Chondrocyte (in vitro differentiated cells): ENCODE measurements at regions not wholly inside any gene's neighbourhood (a gene's known extent, or its start where the extent isn't known, plus 50 kb on each side); places are given as distances from the start of the nearest gene placed in this dataset.

Experiments used
- DNase-seq: peaks from one replicate; pipeline ENCODE4 v3.0.0; 2021; ENCODE audit warnings: mixed read lengths, low spot score
- H3K27ac Mint-ChIP-seq: one replicate; pipeline ENCODE4 v1.8.0; 2021; ENCODE audit warnings: mild to moderate bottlenecking, moderate library complexity, mixed read lengths; ENCODE audit not compliant: unreplicated experiment
- H3K27me3 Mint-ChIP-seq: 2 replicates; pipeline ENCODE4 v1.8.0; 2021; ENCODE audit warnings: low read depth, mixed read lengths
- H3K36me3 Mint-ChIP-seq: 2 replicates; pipeline ENCODE4 v1.8.0; 2021; ENCODE audit warnings: low read depth, mixed read lengths
- H3K4me1 Mint-ChIP-seq: 2 replicates; pipeline ENCODE4 v1.8.0; 2021; ENCODE audit warnings: low read depth, mild to moderate bottlenecking, mixed read lengths
- H3K4me3 Mint-ChIP-seq: one replicate; pipeline ENCODE4 v1.8.0; 2021; ENCODE audit warnings: mild to moderate bottlenecking, moderate library complexity, mixed read lengths; ENCODE audit not compliant: unreplicated experiment
- H3K9me3 Mint-ChIP-seq: 2 replicates; pipeline ENCODE4 v1.8.0; 2021; ENCODE audit warnings: low read depth, mixed read lengths
- TF ChIP-seq, protein P1 (sequence below): fragments of 200-600 bp; sonication (generic); IDR thresholded peaks from 2 replicates; pipeline ENCODE4 v1.5.0; 2021; ENCODE audit warnings: antibody characterized with exemption, mild to moderate bottlenecking, moderate library complexity

DNA sequence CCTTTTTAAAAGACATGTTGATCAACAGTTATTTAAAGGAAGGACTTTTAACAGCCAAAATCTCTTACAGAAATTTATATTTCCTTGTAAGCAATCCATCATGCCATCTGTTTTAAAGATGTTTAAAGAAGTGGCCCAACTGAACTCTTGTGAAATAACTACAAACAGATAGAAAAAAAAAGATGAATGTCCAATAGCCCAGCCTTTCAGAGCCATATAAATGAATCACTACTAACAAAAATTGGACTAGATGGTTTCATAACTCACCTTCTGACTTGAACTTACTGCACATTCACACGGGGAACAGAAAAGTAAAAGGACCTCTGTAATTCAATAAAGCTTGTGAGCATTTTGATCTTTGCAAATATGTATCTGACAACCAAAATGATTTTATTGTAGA, 319.0 kb upstream of the CHAC2 start:
- no peaks in the 10 kb centered on the region for H3K9me3 Mint-ChIP-seq
- DNase-seq, result no peak
- H3K4me1 Mint-ChIP-seq, result peaks cover 11% of the 10 kb centered on the region
- TF ChIP-seq, protein P1, sequence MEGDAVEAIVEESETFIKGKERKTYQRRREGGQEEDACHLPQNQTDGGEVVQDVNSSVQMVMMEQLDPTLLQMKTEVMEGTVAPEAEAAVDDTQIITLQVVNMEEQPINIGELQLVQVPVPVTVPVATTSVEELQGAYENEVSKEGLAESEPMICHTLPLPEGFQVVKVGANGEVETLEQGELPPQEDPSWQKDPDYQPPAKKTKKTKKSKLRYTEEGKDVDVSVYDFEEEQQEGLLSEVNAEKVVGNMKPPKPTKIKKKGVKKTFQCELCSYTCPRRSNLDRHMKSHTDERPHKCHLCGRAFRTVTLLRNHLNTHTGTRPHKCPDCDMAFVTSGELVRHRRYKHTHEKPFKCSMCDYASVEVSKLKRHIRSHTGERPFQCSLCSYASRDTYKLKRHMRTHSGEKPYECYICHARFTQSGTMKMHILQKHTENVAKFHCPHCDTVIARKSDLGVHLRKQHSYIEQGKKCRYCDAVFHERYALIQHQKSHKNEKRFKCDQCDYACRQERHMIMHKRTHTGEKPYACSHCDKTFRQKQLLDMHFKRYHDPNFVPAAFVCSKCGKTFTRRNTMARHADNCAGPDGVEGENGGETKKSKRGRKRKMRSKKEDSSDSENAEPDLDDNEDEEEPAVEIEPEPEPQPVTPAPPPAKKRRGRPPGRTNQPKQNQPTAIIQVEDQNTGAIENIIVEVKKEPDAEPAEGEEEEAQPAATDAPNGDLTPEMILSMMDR, result no peak
- no peak overlapping the region for H3K4me3 Mint-ChIP-seq
- H3K27ac Mint-ChIP-seq, result no peak overlapping the region
- peaks cover 33% of the 10 kb centered on the region for H3K27me3 Mint-ChIP-seq
- H3K36me3 Mint-ChIP-seq, result no peaks in the 10 kb centered on the region

DNA sequence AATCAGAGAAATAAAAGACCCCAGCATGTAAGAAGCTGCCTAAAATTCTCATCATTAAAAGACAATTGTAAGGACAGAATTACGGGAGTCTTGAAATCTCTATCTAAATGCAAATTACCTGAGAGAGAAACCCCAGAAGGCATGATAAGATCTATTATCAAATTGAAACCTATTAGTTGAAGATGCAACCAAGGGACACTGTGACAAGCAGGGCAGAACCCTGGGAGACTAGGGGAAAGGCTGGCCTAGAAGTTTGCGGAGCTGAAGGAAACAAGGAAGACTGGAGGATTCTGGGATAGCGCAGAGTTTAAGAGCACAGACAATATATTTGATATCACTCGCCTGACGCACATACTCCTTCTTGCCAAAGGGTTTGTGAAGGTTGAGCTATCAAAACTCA, 319.5 kb upstream of the CHAC2 start:
- peaks cover 33% of the 10 kb centered on the region for H3K27me3 Mint-ChIP-seq
- no peaks in the 10 kb centered on the region for H3K9me3 Mint-ChIP-seq
- no peak for DNase-seq
- no peak overlapping the region for H3K27ac Mint-ChIP-seq
- no peak overlapping the region for H3K4me3 Mint-ChIP-seq
- peaks cover 6% of the 10 kb centered on the region for H3K4me1 Mint-ChIP-seq
- no peaks in the 10 kb centered on the region for H3K36me3 Mint-ChIP-seq
- TF ChIP-seq, protein P1, result no peak

- Mint-ChIP-seq H3K36me3 (no peaks in the 10 kb centered on the region), H3K27ac (no peak overlapping the region), H3K27me3 (peaks cover 34% of the 10 kb centered on the region), H3K4me1 (no peaks in the 10 kb centered on the region), H3K9me3 (no peaks in the 10 kb centered on the region), H3K4me3 (no peak overlapping the region)
- no peak for DNase-seq
- TF ChIP-seq, protein P1, result no peak
These were observed 322.1 kb upstream of the CHAC2 start for GRCh38 chr2:53445383-53446070.

GRCh38 chr2:53442783-53443182, 324.8 kb upstream of the CHAC2 start:
- Mint-ChIP-seq H3K36me3 (no peaks in the 10 kb centered on the region), H3K4me1 (no peaks in the 10 kb centered on the region), H3K4me3 (no peak overlapping the region), H3K9me3 (no peaks in the 10 kb centered on the region), H3K27me3 (peaks cover 20% of the 10 kb centered on the region), H3K27ac (no peak overlapping the region)
- no peak for DNase-seq
- TF ChIP-seq, protein P1, result no peak

DNA sequence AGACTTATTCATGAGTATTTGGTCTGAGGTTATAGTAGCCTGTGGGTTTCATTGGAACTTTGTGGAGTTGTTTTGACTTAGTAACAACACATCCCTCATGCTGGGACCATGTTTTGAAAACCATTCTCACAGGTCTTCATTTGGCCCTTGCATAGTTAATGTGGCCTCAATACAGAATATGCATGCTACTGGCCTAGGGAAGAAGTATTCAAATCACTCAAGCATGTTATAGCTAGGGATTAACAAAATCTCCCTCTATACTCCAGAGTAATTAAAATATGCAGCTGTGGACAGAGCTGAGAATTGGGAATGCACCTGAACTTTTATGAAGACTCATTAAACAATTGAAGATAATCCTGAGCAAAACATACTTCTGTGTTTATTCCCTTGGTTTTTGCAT, 325.5 kb upstream of the CHAC2 start:
- Mint-ChIP-seq H3K36me3 (no peaks in the 10 kb centered on the region), H3K9me3 (no peaks in the 10 kb centered on the region), H3K27me3 (peaks cover 17% of the 10 kb centered on the region), H3K4me3 (no peak overlapping the region), H3K4me1 (no peaks in the 10 kb centered on the region), H3K27ac (no peak overlapping the region)
- DNase-seq, result no peak
- TF ChIP-seq, protein P1, result no peak
